ENCODE measurements at regions not wholly inside any gene's neighbourhood (a gene's known extent, or its start where the extent isn't known, plus 50 kb on each side); places are given as distances from the start of the nearest gene placed in this dataset.

- H3K4me3 Mint-ChIP-seq: no peak overlapping the region
- no peaks in the 10 kb centered on the region for H3K4me1 ChIP-seq (ENCODE audit: insufficient read depth, low read length)
- no peaks in the 10 kb centered on the region for H3K36me3 ChIP-seq (ENCODE audit: insufficient read depth, low read length)
- H3K9me3 ChIP-seq (ENCODE audit: control insufficient read depth in 1 of 2, insufficient read depth in 1 of 2, low read length in 2 of 2): no peaks in the 10 kb centered on the region
- H3K27me3 ChIP-seq (ENCODE audit: control insufficient read depth in 1 of 2, insufficient read depth in 2 of 2, low read length in 2 of 2): no peaks in the 10 kb centered on the region
- POLR2A ChIA-PET: no interaction called here
- CTCF ChIA-PET: interaction anchor here (0.6 to 1.4 kb wide), 2 partner anchors 168 to 174 kb away, joined by 3 to 9 read pairs; no protein-coding TSS in a partner anchor
- no peaks in the 10 kb centered on the region for H3K4me1 Mint-ChIP-seq (ENCODE audit: low read depth)
- no peak for TF ChIP-seq CTCF (IDR thresholded peaks at IDR 0.05)
- H3K36me3 Mint-ChIP-seq (ENCODE audit: low read depth): no peaks in the 10 kb centered on the region
- DNase-seq: no peak
- no peak overlapping the region for H3K4me3 ChIP-seq (ENCODE audit: low read length)
- intact Hi-C loops (cut with DNase I, micrococcal nuclease): loop anchor here (1.0 to 10.0 kb wide), 6 partner anchors 39 to 415 kb away; no protein-coding TSS in a partner anchor
- H3K9me3 Mint-ChIP-seq: no peaks in the 10 kb centered on the region
- H3K27ac Mint-ChIP-seq: no peak overlapping the region
- no peak overlapping the region for H3K27ac ChIP-seq (ENCODE audit: low read depth in 1 of 2, low read length in 2 of 2)
- no peaks in the 10 kb centered on the region for H3K27me3 Mint-ChIP-seq
- no peak for ATAC-seq (ENCODE audit: poor library complexity)
Observed at GRCh38 chr22:22709719-22710445, 65.5 kb downstream of the GGTLC2 start.

DNA sequence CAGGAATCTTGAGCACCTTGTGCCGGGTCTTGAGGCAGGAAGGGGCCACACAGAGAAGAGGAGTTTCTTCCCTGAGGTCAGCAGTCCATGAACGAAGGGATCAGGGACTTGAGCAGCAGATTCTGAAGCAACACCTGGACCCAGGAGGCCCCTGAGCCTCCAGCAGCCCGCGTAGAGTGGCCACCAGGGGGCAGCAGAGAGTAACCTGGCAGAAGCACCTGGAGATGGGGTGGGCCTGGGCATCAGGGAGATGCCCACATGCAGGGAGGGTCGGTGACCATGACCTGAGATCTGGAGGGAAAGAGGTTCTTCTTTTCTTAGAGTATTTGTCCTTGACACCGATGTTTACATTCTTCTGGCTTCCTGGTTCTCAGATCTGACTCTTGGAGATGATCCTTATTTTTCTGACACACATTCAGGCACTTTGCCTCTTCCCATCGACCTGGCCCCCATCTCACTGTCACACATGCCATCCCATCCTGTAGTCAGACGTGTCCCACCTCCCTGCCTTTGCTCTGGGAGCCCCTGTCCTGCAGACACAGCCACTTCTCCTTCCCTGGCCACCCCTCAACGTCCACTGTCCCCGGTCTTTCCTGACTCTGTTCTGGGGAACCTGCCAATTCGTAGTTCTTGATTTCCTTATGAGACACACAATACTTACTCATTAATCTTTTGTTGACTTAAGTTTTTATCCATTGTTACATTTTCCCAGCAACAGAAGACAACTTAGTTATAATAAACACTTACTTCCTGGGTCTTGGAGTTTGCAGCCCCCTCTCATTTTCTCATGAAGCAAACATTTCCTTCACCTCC, 66.5 kb downstream of the GGTLC2 start:
- peak; percentile 96 for TF ChIP-seq CTCF (IDR thresholded peaks at IDR 0.05)
- H3K27me3 ChIP-seq (ENCODE audit: control insufficient read depth in 1 of 2, insufficient read depth in 2 of 2, low read length in 2 of 2): no peaks in the 10 kb centered on the region
- no peak overlapping the region for H3K27ac ChIP-seq (ENCODE audit: low read depth in 1 of 2, low read length in 2 of 2)
- Mint-ChIP-seq H3K27me3 (no peaks in the 10 kb centered on the region), H3K4me1 (ENCODE audit: low read depth) (no peaks in the 10 kb centered on the region), H3K4me3 (no peak overlapping the region), H3K27ac (no peak overlapping the region), H3K9me3 (no peaks in the 10 kb centered on the region), H3K36me3 (ENCODE audit: low read depth) (no peaks in the 10 kb centered on the region)
- no peaks in the 10 kb centered on the region for H3K4me1 ChIP-seq (ENCODE audit: insufficient read depth, low read length)
- ATAC-seq (ENCODE audit: poor library complexity): peak; percentile 61
- H3K36me3 ChIP-seq (ENCODE audit: insufficient read depth, low read length): no peaks in the 10 kb centered on the region
- H3K9me3 ChIP-seq (ENCODE audit: control insufficient read depth in 1 of 2, insufficient read depth in 1 of 2, low read length in 2 of 2): no peaks in the 10 kb centered on the region
- CTCF ChIA-PET: interaction anchor here (1.7 kb wide), 1 partner anchor 173 kb away, joined by 4 read pairs; no protein-coding TSS in a partner anchor
- H3K4me3 ChIP-seq (ENCODE audit: low read length): no peak overlapping the region
- intact Hi-C loops (cut with DNase I, micrococcal nuclease): loop anchor here (1.0 to 10.0 kb wide), 6 partner anchors 38 to 414 kb away; no protein-coding TSS in a partner anchor
- POLR2A ChIA-PET: no interaction called here
- DNase-seq: peak; percentile 56 to 87 (median 76)

DNA sequence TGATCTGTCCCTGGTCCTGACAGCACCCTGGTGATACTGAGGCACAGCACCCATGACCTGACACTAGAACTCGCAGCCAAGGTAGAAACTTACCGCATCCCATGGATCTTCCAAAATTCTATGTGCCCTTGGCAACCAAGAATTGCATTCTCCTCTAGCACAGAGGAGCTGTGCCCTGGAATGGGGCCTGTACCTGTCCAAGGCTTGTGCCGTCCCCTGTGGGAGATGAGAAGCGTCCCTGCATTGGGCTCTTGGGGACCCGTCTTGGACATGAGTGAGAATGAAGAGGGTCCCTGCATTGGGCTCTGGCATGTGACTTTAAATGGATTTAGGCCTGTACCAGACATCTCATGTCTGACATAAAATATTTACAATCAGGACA, 67.1 kb downstream of the GGTLC2 start:
- Mint-ChIP-seq H3K27me3 (no peaks in the 10 kb centered on the region), H3K9me3 (no peaks in the 10 kb centered on the region), H3K4me1 (ENCODE audit: low read depth) (no peaks in the 10 kb centered on the region), H3K36me3 (ENCODE audit: low read depth) (no peaks in the 10 kb centered on the region), H3K27ac (no peak overlapping the region), H3K4me3 (no peak overlapping the region)
- Histone ChIP-seq H3K4me1 (ENCODE audit: insufficient read depth, low read length) (no peaks in the 10 kb centered on the region), H3K27me3 (ENCODE audit: control insufficient read depth in 1 of 2, insufficient read depth in 2 of 2, low read length in 2 of 2) (no peaks in the 10 kb centered on the region), H3K36me3 (ENCODE audit: insufficient read depth, low read length) (no peaks in the 10 kb centered on the region), H3K4me3 (ENCODE audit: low read length) (no peak overlapping the region), H3K27ac (ENCODE audit: low read depth in 1 of 2, low read length in 2 of 2) (no peak overlapping the region), H3K9me3 (ENCODE audit: control insufficient read depth in 1 of 2, insufficient read depth in 1 of 2, low read length in 2 of 2) (no peaks in the 10 kb centered on the region)
- intact Hi-C loops (cut with DNase I, micrococcal nuclease): loop anchor here (2.0 to 10.0 kb wide), 4 partner anchors 37 to 413 kb away; no protein-coding TSS in a partner anchor
- no peak for TF ChIP-seq CTCF (IDR thresholded peaks at IDR 0.05)
- ATAC-seq (ENCODE audit: poor library complexity) (no peak), DNase-seq (no peak)
- ChIA-PET CTCF (interaction anchor here (0.7 to 1.7 kb wide), 2 partner anchors 172 to 511 kb away, joined by 3 to 4 read pairs; no protein-coding TSS in a partner anchor), POLR2A (no interaction called here)
